Nucleus accumbens (tissue), 56 donors: ENCODE measurements at regions not wholly inside any gene's neighbourhood (a gene's known extent, or its start where the extent isn't known, plus 50 kb on each side); places are given as distances from the start of the nearest gene placed in this dataset.

ENCODE experiments used
- DNase-seq, 56 donors: peaks; one replicate each; lab custom pipeline; 2025; lab: John Stamatoyannopoulos, UW

GRCh38 chr5:118233606-118234005, 754.7 kb downstream of the DTWD2 start:
- DNase-seq = no peak

- no peak for DNase-seq
These were observed 759.9 kb downstream of the DTWD2 start for GRCh38 chr5:118228489-118228888.

DNA sequence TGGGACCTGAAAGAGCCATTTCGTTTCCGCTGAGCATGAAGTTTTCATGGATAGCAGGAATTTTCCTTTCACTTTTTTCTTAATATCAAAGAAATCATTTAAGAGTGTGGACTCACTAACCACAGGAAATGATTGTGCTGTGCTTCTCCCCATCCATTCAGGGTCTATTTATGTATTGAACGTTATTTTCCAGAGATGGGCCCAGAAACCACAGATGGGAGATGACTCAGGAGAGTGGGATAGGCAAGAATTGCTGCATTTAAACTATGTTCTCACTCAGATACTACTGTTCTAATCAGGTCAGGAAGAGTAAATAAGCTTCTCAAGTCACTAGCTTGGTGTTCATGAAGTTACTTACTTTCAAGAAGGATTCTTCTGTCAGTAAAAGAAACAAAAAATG, 763.8 kb downstream of the DTWD2 start:
- DNase-seq = no peak

DNA sequence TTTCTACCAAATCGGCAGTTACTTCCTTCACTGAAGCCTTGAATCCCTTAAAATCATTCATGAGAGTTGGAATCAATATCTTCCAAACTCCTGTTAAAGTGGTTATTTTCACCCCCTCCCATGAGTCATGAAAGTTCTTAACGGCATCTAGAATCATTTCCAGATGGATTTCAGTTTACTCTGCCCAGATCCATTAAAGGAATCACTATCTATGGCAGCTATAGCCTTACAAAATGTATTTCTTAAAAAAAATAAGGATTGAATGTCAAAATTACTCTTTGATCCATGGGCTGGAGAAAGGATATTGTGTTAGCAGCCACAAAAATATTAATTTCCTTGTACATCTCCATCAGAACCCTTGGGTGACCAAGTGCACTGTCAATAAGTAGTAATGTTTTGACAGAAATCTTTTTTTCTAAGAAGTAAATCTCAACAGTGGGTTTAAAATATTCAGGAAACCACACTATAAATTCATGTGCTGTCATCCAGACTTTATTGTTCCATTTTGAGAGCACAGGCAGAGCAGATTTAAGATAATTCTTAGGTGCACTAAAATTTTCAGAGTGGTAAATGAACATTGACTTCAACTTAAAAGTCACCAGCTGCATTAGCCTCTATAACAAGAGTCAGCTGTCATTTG, 767.7 kb downstream of the DTWD2 start:
- DNase-seq = no peak

- no peak for DNase-seq
These were observed 776.7 kb downstream of the DTWD2 start for GRCh38 chr5:118211606-118212005.

DNA sequence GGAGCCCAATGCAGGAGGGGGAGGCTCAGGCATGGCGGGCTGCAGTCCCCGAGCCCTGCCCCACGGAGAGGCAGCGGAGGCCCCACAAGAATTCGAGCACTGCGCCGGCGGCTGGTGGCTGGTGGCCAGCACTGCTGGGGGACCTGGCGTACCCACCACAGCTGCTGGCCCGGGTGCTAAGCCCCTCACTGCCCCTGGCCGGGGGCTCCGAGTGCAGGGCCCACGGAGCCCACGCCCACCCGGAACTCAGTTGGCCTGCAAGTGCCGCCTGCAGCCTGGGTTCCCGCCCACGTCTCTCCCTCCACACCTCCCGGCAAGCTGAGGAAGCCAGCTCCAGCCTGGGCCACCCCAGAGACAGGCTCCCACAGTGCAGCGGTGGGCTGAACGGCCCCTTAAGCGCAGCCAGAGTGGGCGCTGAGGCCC, 780.3 kb downstream of the DTWD2 start:
- no peak for DNase-seq

- no peak for DNase-seq
These were observed 788.5 kb downstream of the DTWD2 start for GRCh38 chr5:118199801-118200200.

GRCh38 chr5:118196229-118196628, 792.1 kb downstream of the DTWD2 start:
- no peak for DNase-seq

- DNase-seq = no peak
These were observed 793.1 kb downstream of the DTWD2 start for GRCh38 chr5:118195211-118195610.

- no peak for DNase-seq
These were observed 795.0 kb downstream of the DTWD2 start for GRCh38 chr5:118193194-118193905.

DNA sequence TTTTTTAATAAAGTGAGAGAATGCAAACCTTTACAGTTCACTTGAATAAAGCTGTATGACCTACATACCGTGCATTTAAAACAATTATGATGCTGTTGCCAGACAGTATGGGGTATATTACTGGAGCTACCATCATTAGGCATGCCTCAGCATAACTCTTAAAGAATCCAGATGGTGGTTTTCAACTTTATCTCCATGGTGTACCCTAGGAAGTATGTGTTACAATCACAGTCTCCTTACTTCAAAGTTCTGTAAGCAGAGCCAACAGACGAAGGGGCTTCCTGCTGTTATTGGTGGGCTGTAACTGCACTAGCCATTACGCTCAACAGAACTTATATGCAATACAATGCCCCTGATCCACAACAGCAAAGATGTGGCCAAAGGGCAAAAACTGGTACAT, 803.3 kb downstream of the DTWD2 start:
- DNase-seq = no peak

DNA sequence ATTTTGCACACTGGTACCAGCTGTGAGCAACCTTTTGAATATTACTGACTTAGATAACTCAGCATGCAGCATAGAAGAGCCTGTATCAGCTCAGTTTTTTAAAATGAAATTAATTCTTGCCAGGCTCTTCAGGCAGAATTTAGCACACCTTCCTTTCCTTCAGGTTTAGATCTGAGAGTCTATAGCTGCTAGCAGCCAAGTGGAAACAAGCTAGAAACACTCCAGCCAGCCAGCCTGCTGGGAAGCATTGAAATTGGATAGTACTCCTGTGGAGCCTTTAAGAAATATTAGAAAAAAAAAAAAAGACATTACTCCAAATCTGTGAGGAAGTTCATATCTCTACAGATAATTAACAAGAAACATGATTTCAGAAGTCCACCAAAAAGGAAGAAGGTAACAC, 812.2 kb downstream of the DTWD2 start:
- no peak for DNase-seq

DNA sequence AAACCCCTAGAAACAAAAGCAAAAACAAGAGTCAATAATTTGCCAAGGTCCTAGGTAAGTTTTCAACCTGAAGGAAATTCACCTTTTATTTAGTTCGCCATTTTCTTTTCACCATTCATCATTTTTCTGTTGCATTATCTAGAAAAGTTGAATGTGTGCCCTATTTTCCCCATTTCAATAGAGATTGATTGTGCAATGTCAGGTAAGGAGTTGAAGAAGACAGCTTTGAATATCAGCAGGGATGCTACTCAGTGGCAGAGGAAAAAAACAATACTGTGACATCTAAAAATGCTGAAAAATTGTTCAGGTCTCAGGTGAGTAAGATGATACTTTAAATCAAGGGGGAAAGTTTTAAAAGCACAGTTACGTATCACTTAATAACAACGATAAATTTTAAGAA, 813.7 kb downstream of the DTWD2 start:
- no peak for DNase-seq

DNA sequence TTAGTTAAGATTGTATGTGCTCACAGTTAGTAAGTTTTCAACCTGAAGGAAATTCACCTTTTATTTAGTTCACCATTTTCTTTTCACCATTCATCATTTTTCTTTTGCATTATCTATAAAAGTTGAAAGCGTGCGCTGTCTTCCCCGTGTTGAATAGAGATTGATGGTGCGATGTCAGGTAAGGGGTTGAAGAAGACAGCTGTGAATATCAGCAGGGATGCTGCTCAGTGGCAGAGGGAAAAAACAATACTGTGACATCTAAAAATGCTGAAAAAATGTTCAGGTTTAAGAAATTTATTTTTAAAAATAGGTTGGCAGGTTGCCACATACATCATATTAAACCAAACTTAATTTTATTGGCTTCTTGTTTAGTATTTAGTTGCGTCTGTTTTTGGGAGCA, 815.0 kb downstream of the DTWD2 start:
- no peak for DNase-seq

- no peak for DNase-seq
These were observed 822.7 kb downstream of the DTWD2 start for GRCh38 chr5:118165619-118166018.

- DNase-seq = no peak
These were observed 832.2 kb downstream of the DTWD2 start for GRCh38 chr5:118156181-118156580.

DNA sequence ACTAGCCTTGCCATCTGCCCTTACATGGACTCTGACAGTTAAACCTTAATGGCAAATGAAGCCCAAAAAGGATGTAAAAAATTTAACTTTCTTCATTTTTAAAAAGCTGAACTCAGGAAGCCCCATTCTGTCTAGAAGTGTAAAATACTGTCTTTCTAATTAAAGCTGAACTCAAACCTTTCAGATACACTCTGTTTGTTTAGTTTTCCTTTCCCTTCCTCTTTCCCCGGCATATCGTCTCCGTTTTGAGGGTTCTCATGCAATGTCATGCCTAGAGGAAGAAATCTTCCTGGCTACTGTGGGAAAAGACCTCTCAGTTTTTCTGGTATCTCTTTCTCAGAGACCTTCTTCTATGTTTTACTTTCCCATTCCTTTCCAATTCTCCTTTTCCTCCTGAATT, 841.5 kb downstream of the DTWD2 start:
- no peak for DNase-seq

GRCh38 chr5:118144540-118144939, 843.8 kb downstream of the DTWD2 start:
- DNase-seq = no peak

DNA sequence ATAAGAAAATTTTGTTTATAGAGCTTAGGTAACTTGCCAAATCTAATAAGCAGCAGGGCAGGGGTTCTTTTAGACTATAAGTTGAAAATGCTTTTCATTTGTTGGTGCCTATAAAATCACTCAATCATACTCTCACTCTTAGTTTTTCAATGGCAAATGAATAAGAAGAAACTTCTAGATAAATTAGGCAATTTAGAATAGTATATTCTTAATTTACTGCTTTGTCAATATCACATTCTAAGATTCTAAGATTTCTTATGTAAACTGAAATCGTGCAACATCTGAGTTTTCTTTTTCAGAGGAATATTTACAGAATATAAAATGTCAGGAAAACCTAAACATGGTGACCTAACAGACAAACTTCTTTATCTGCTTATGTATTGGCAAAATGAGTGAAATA, 849.0 kb downstream of the DTWD2 start:
- no peak for DNase-seq

GRCh38 chr5:118126159-118126558, 862.2 kb downstream of the DTWD2 start:
- no peak for DNase-seq

DNA sequence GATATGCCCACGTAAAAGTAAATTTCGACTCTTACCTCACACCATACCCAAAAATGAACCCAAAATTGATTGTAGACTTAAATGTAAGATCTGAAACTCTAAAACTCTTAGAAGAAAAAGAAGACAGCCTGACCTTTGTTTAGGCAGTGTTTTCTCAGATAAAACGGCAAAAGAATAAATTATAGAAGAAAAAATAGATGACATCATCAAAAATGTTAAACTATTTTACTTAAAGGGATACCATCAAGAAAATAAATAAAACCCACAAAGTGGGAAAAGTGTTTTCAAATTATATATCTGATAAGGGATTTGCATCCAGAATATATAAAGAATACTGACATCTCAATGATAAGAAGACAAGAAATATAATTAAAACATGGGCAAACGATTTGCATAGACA, 862.7 kb downstream of the DTWD2 start:
- no peak for DNase-seq

GRCh38 chr5:118121258-118121657, 867.1 kb downstream of the DTWD2 start:
- no peak for DNase-seq

DNA sequence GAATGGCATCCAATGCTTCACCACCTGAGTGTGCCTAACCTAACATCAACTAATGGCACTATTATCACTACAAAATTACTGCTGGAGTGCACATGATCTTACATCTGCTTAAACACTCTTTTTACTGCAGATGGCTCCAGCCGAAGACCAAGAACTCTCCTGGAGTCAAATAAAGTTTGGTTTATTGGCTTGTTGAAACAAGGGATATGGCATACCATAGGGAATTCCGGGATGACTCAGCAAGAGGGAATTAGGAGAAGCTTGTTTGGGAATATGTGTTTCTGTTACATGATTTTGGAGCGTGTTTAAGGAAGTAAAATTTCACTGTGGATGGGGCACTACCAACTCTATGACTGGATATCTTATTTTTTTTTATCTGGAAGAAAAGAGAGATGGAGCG, 872.6 kb downstream of the DTWD2 start:
- no peak for DNase-seq
